CD14-positive monocyte (primary cell): ENCODE measurements at regions not wholly inside any gene's neighbourhood (a gene's known extent, or its start where the extent isn't known, plus 50 kb on each side); places are given as distances from the start of the nearest gene placed in this dataset.

Source experiments
- DNase-seq, 3 donors: peaks; one replicate each; pipeline ENCODE4 v3.0.0-alpha.2; 2011 to 2022
- H2AFZ ChIP-seq: 2 replicates; pipeline ENCODE4 v1.6.0; 2012; ENCODE audit warnings: mild to moderate bottlenecking, low read depth, low read length, inconsistent platforms; ENCODE audit not compliant: insufficient read depth, poor library complexity, severe bottlenecking
- H3K27ac ChIP-seq, 2 donors: 1 replicate in 1 of 2; 2 replicates in 1 of 2; pipeline ENCODE4 v1.5.1; 2012 to 2013; ENCODE audit warnings: low read length in 2 of 2, control low read depth in 1 of 2, inconsistent platforms in 1 of 2, low read depth in 1 of 2, mild to moderate bottlenecking in 1 of 2
- H3K27me3 ChIP-seq, 2 donors: one replicate each; pipeline versions ENCODE4 v1.6.0 to v1.6.1; 2011 to 2013; ENCODE audit warnings: low read length in 2 of 2; ENCODE audit not compliant: control insufficient read depth in 2 of 2, insufficient read depth in 2 of 2
- H3K36me3 ChIP-seq, 2 donors: replicated peaks in 1 of 2; 1 replicate in 1 of 2; 2 replicates in 1 of 2; pipeline versions ENCODE4 v1.5.1 to v1.6.1; 2012 to 2013; ENCODE audit warnings: low read length in 2 of 2, control low read depth in 1 of 2, inconsistent platforms in 1 of 2, mild to moderate bottlenecking in 1 of 2; ENCODE audit not compliant: insufficient read depth in 2 of 2, control insufficient read depth in 1 of 2
- H3K4me1 ChIP-seq, 2 donors: 1 replicate in 1 of 2; 2 replicates in 1 of 2; pipeline versions ENCODE4 v1.5.1 to v1.6.1; 2012 to 2013; ENCODE audit warnings: low read length in 2 of 2, control low read depth in 1 of 2, inconsistent platforms in 1 of 2, mild to moderate bottlenecking in 1 of 2, moderate library complexity in 1 of 2; ENCODE audit not compliant: insufficient read depth in 2 of 2, control insufficient read depth in 1 of 2
- H3K4me2 ChIP-seq: replicated peaks from 2 replicates; pipeline ENCODE3; 2012; ENCODE audit warnings: low read length, moderate library complexity, mild to moderate bottlenecking; ENCODE audit not compliant: poor library complexity, severe bottlenecking; ENCODE audit errors: extremely low read depth
- H3K4me3 ChIP-seq, 3 experiments: fragments of 200-600 bp in 1 of 3; sonication (generic) in 1 of 3; replicated peaks in 1 of 3; 1 replicate in 2 of 3; 2 replicates in 1 of 3; pipeline ENCODE4 v1.5.1; 2011 to 2013; ENCODE audit warnings: low read length in 3 of 3, mild to moderate bottlenecking in 3 of 3, control low read depth in 2 of 3, low read depth in 2 of 3, inconsistent platforms in 1 of 3, moderate library complexity in 1 of 3
- H3K79me2 ChIP-seq: 2 replicates; pipeline ENCODE4 v1.6.0; 2012; ENCODE audit warnings: mild to moderate bottlenecking, control low read depth, inconsistent platforms, low read length, moderate library complexity; ENCODE audit not compliant: insufficient read depth
- H3K9ac ChIP-seq: 2 replicates; pipeline ENCODE4 v1.6.0; 2017; ENCODE audit warnings: low read length, mild to moderate bottlenecking; ENCODE audit not compliant: insufficient read depth, poor library complexity, severe bottlenecking
- H3K9me3 ChIP-seq, 2 donors: replicated peaks in 1 of 2; 1 replicate in 1 of 2; 2 replicates in 1 of 2; pipeline versions ENCODE4 v1.5.1 to v1.6.1; 2012 to 2013; ENCODE audit warnings: low read length in 2 of 2, control low read depth in 1 of 2; ENCODE audit not compliant: control insufficient read depth in 1 of 2, insufficient read depth in 1 of 2
- H4K20me1 ChIP-seq: 2 replicates; pipeline ENCODE4 v1.6.0; 2012; ENCODE audit warnings: mild to moderate bottlenecking, low read length, control low read depth, moderate library complexity; ENCODE audit not compliant: insufficient read depth
- H3K27ac Mint-ChIP-seq, 7 donors: one replicate each; pipeline ENCODE4 v1.8.0; 2020; ENCODE audit warnings: mild to moderate bottlenecking in 7 of 7, mixed read lengths in 7 of 7, moderate library complexity in 6 of 7, inconsistent platforms in 2 of 7
- H3K27me3 Mint-ChIP-seq, 3 donors: one replicate each; pipeline ENCODE4 v1.8.0; 2021 to 2022; ENCODE audit warnings: low read depth in 3 of 3, mild to moderate bottlenecking in 3 of 3, mixed read lengths in 3 of 3, moderate library complexity in 3 of 3, inconsistent platforms in 1 of 3
- H3K36me3 Mint-ChIP-seq, 2 donors: one replicate each; pipeline ENCODE4 v1.8.0; 2020; ENCODE audit warnings: mixed read lengths in 2 of 2, inconsistent platforms in 1 of 2, mild to moderate bottlenecking in 1 of 2
- H3K4me1 Mint-ChIP-seq: one replicate; pipeline ENCODE4 v1.8.0; 2020; ENCODE audit warnings: mild to moderate bottlenecking, mixed read lengths
- H3K4me3 Mint-ChIP-seq, 2 donors: one replicate each; pipeline ENCODE4 v1.8.0; 2020; ENCODE audit warnings: mild to moderate bottlenecking in 2 of 2, mixed read lengths in 2 of 2, moderate library complexity in 1 of 2
- H3K9me3 Mint-ChIP-seq, 7 donors: one replicate each; pipeline ENCODE4 v1.8.0; 2020 to 2022; ENCODE audit warnings: mixed read lengths in 7 of 7, mild to moderate bottlenecking in 6 of 7, moderate library complexity in 6 of 7, inconsistent platforms in 2 of 7
- WGBS: methylation state at CpG from one replicate; pipeline ENCODE4 v1.1.5; 2013; ENCODE audit warnings: missing lambda C conversion rate; ENCODE audit not compliant: insufficient coverage; 5-methylcytosine and 5-hydroxymethylcytosine counted together
- intact Hi-C, 2 donors: fragments of 100-400 bp; cut with micrococcal nuclease; formaldehyde crosslinking; loops; one replicate each; pipeline versions ENCODE4 v1.15.0 to v1.15.1; 2023
- TF ChIP-seq, protein P1 (sequence below): fragments of 200-600 bp; IDR thresholded peaks from one replicate; pipeline ENCODE4 v1.8.0; 2022; ENCODE audit warnings: antibody characterized with exemption, mild to moderate bottlenecking

DNA sequence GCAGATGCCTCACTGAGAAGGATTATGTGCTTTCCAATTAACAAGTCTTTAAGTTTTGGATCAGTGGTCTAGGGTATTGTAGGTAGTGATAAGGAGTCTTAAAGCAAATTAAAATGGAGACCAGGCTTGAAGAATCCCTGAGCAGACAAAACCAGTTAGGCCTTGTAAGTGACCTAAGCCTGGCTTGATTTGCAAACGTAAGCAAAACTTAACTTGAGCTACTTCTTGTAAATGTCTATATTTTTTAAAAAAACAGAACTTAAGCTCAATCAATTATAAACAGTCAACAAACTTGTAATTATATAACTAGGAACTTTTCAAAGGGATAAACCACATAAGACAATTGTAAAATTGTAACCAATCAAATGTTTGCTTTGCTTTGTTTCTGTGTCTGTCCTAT, 72.7 kb upstream of the NALF2 start:
- Mint-ChIP-seq H3K27me3 (peaks cover 3 to 11% (median 7%) of the 10 kb centered on the region in 3 donors), H3K36me3 (no peaks in the 10 kb centered on the region), H3K4me3 (no peak overlapping the region), H3K4me1 (no peaks in the 10 kb centered on the region), H3K27ac (no peak overlapping the region), H3K9me3 (peaks cover 0 to 3% (median 1%) of the 10 kb centered on the region in 7 donors)
- Histone ChIP-seq H3K4me1 (no peaks in the 10 kb centered on the region), H3K27me3 (no peaks in the 10 kb centered on the region), H3K36me3 (no peaks in the 10 kb centered on the region), H3K79me2 (no peaks in the 10 kb centered on the region), H3K9me3 (no peaks in the 10 kb centered on the region), H2AFZ (no peak overlapping the region), H3K27ac (no peak overlapping the region), H3K9ac (no peak overlapping the region), H3K4me3 (no peak overlapping the region), H3K4me2 (no peak overlapping the region), H4K20me1 (no peaks in the 10 kb centered on the region)
- no CpG with 5 or more reads among the region's 1 CpG for WGBS
- TF ChIP-seq, protein P1, sequence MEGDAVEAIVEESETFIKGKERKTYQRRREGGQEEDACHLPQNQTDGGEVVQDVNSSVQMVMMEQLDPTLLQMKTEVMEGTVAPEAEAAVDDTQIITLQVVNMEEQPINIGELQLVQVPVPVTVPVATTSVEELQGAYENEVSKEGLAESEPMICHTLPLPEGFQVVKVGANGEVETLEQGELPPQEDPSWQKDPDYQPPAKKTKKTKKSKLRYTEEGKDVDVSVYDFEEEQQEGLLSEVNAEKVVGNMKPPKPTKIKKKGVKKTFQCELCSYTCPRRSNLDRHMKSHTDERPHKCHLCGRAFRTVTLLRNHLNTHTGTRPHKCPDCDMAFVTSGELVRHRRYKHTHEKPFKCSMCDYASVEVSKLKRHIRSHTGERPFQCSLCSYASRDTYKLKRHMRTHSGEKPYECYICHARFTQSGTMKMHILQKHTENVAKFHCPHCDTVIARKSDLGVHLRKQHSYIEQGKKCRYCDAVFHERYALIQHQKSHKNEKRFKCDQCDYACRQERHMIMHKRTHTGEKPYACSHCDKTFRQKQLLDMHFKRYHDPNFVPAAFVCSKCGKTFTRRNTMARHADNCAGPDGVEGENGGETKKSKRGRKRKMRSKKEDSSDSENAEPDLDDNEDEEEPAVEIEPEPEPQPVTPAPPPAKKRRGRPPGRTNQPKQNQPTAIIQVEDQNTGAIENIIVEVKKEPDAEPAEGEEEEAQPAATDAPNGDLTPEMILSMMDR = no peak
- intact Hi-C loops = no loop called here
- no peak for DNase-seq

GRCh38 chrX:69430785-69431184, 73.3 kb upstream of the NALF2 start:
- H3K4me3 Mint-ChIP-seq = no peak overlapping the region
- peaks cover 0 to 3% (median 1%) of the 10 kb centered on the region in 7 donors for H3K9me3 Mint-ChIP-seq
- Histone ChIP-seq H3K9me3 (no peaks in the 10 kb centered on the region), H3K4me2 (no peak overlapping the region), H3K4me3 (no peak overlapping the region), H2AFZ (no peak overlapping the region), H3K27ac (no peak overlapping the region), H4K20me1 (no peaks in the 10 kb centered on the region), H3K9ac (no peak overlapping the region), H3K36me3 (no peaks in the 10 kb centered on the region), H3K27me3 (no peaks in the 10 kb centered on the region), H3K79me2 (no peaks in the 10 kb centered on the region), H3K4me1 (no peaks in the 10 kb centered on the region)
- TF ChIP-seq, protein P1 = no peak
- peaks cover 3 to 11% (median 7%) of the 10 kb centered on the region in 3 donors for H3K27me3 Mint-ChIP-seq
- DNase-seq = no peak
- intact Hi-C loops = no loop called here
- no peaks in the 10 kb centered on the region for H3K36me3 Mint-ChIP-seq
- H3K27ac Mint-ChIP-seq = no peak overlapping the region
- no peaks in the 10 kb centered on the region for H3K4me1 Mint-ChIP-seq
- WGBS = no CpG with 5 or more reads among the region's 2 CpGs
